RKO (cell line): ENCODE measurements at regions not wholly inside any gene's neighbourhood (a gene's known extent, or its start where the extent isn't known, plus 50 kb on each side); places are given as distances from the start of the nearest gene placed in this dataset.
A peak's percentile ranks its signal among the peaks of the same experiment; 100 is the strongest.
"Not testable (repeated sequence)": the region's sequence is repeated elsewhere in the genome, so short reads cannot be mapped to it uniquely, and the experiment has no call there.

ENCODE experiments used
- DNase-seq: peaks from one replicate; pipeline ENCODE4 v3.0.0-alpha.2; 2016; ENCODE audit warnings: low spot score

GRCh38 chr2:187869195-187869594 lies 315.0 kb upstream of the TFPI start:
- DNase-seq, result no peak

GRCh38 chr2:187871506-187871905 lies 317.3 kb upstream of the TFPI start:
- DNase-seq, result no peak

GRCh38 chr2:187873132-187873531 lies 318.9 kb upstream of the TFPI start:
- no peak for DNase-seq

GRCh38 chr2:187874786-187875185 lies 320.6 kb upstream of the TFPI start:
- no peak for DNase-seq

GRCh38 chr2:187875261-187876141 lies 321.3 kb upstream of the TFPI start:
- DNase-seq, result no peak

- DNase-seq, result no peak
These were observed 322.3 kb upstream of the TFPI start for GRCh38 chr2:187876554-187876953.

- no peak for DNase-seq
These were observed 323.2 kb upstream of the TFPI start for GRCh38 chr2:187877391-187877790.

GRCh38 chr2:187878112-187878511 lies 323.9 kb upstream of the TFPI start:
- DNase-seq, result no peak

GRCh38 chr2:187879491-187879890 lies 325.3 kb upstream of the TFPI start:
- no peak for DNase-seq

GRCh38 chr2:187884003-187884402 lies 329.8 kb upstream of the TFPI start:
- DNase-seq, result no peak

- no peak for DNase-seq
These were observed 336.5 kb upstream of the TFPI start for GRCh38 chr2:187890690-187891089.

GRCh38 chr2:187900021-187900420 lies 345.8 kb upstream of the TFPI start:
- DNase-seq, result no peak

GRCh38 chr2:187906021-187906420 lies 351.8 kb upstream of the TFPI start:
- no peak for DNase-seq

- not testable (repeated sequence) for DNase-seq
These were observed 356.7 kb upstream of the TFPI start for GRCh38 chr2:187910922-187911321.

- DNase-seq, result peak; percentile 32
These were observed 358.7 kb upstream of the TFPI start for GRCh38 chr2:187912950-187913349.

GRCh38 chr2:187915810-187916209 lies 361.6 kb upstream of the TFPI start:
- no peak for DNase-seq

GRCh38 chr2:187916799-187917198 lies 362.6 kb upstream of the TFPI start:
- no peak for DNase-seq

- DNase-seq, result no peak
These were observed 363.3 kb upstream of the TFPI start for GRCh38 chr2:187917535-187917934.

- no peak for DNase-seq
These were observed 365.0 kb upstream of the TFPI start for GRCh38 chr2:187918996-187919821.

- no peak for DNase-seq
These were observed 366.3 kb upstream of the TFPI start for GRCh38 chr2:187920511-187920910.

- no peak for DNase-seq
These were observed 368.6 kb upstream of the TFPI start for GRCh38 chr2:187922846-187923245.

- DNase-seq, result no peak
These were observed 367.4 kb upstream of the GULP1 start for GRCh38 chr2:187924293-187924692.

GRCh38 chr2:187934236-187934635 lies 357.4 kb upstream of the GULP1 start:
- DNase-seq, result no peak
